Panc1 (cell line): ENCODE measurements at regions not wholly inside any gene's neighbourhood (a gene's known extent, or its start where the extent isn't known, plus 50 kb on each side); places are given as distances from the start of the nearest gene placed in this dataset.

Experiments
- CTCF ChIP-seq: fragments of 450-650 bp; IDR thresholded peaks from 2 replicates; pipeline ENCODE4 v1.5.1; 2017; ENCODE audit warnings: mild to moderate bottlenecking
- POLR2AphosphoS5 ChIP-seq: IDR thresholded peaks from 2 replicates; pipeline ENCODE4 v1.6.1; 2012; ENCODE audit warnings: mild to moderate bottlenecking, low read depth, low read length, moderate library complexity
- REST ChIP-seq, 2 experiments: IDR thresholded peaks; 2 replicates each; pipeline ENCODE4 v1.6.1; 2011 to 2012; ENCODE audit warnings: low read depth in 2 of 2, control low read depth in 1 of 2, low read length in 1 of 2, mild to moderate bottlenecking in 1 of 2, moderate library complexity in 1 of 2; ENCODE audit not compliant: insufficient read depth in 1 of 2
- SIN3A ChIP-seq: IDR thresholded peaks from 2 replicates; pipeline ENCODE4 v1.6.1; 2012; ENCODE audit warnings: low read depth, mild to moderate bottlenecking, low read length, moderate library complexity, borderline replicate concordance; ENCODE audit not compliant: insufficient read depth
- TCF7L2 ChIP-seq: IDR thresholded peaks from 2 replicates; pipeline ENCODE4 v1.6.1; 2011; ENCODE audit warnings: mild to moderate bottlenecking, low read depth, low read length, inconsistent platforms

GRCh38 chr20:17806739-17807441 is 107.1 kb downstream of the BANF2 start:
- TF ChIP-seq CTCF (no peak), REST (IDR thresholded peaks at IDR 0.05; ENCODE audit: insufficient read depth in 1 of 2, low read depth in 2 of 2, low read length in 1 of 2) (no peak), SIN3A (no peak), POLR2AphosphoS5 (no peak), TCF7L2 (no peak)
